Caco-2 (cell line): ENCODE measurements at regions not wholly inside any gene's neighbourhood (a gene's known extent, or its start where the extent isn't known, plus 50 kb on each side); places are given as distances from the start of the nearest gene placed in this dataset.

Experiments used
- BruUV-seq: library from RNA; stranded (reverse); fragments of 400-500 nt; replicated peaks from 2 replicates; lab custom pipeline; 2021; lab: Mats Ljungman, UMichigan
- CTCF ChIA-PET: fragments of 300-600 bp; sonication (Branson Sonifier 250); formaldehyde crosslinking; loops from one replicate; lab custom pipeline; 2022; ENCODE audit warnings: antibody characterized with exemption; lab: Charles Lee
- POLR2A ChIA-PET: fragments of 300-600 bp; sonication (Branson Sonifier 250); formaldehyde crosslinking; loops from one replicate; lab custom pipeline; 2022; ENCODE audit warnings: antibody characterized with exemption; lab: Charles Lee
- DNase-seq, 2 experiments: peaks; one replicate each; pipeline versions ENCODE4 v3.0.0 to v3.0.0-alpha.2; 2020 to 2022
- H3K27me3 ChIP-seq: replicated peaks from 2 replicates; pipeline ENCODE4 v1.6.0; 2011; ENCODE audit warnings: low read length; ENCODE audit not compliant: control insufficient read depth, insufficient read depth
- H3K36me3 ChIP-seq: 2 replicates; pipeline ENCODE4 v1.5.1; 2011; ENCODE audit warnings: low read length; ENCODE audit not compliant: control insufficient read depth, insufficient read depth
- H3K4me1 ChIP-seq: fragments of 250-450 bp; sonication (Bioruptor Pico); 2 replicates; pipeline ENCODE4 v1.5.1; 2020; ENCODE audit warnings: mild to moderate bottlenecking
- H3K4me3 ChIP-seq: 2 replicates; pipeline ENCODE4 v1.5.1; 2011; ENCODE audit warnings: low read depth, mild to moderate bottlenecking, control low read depth, low read length
- H3K9me3 ChIP-seq: fragments of 250-450 bp; sonication (Bioruptor Pico); 2 replicates; pipeline ENCODE4 v1.5.1; 2020; ENCODE audit warnings: mild to moderate bottlenecking, moderate library complexity
- H3K27ac Mint-ChIP-seq: one replicate; pipeline ENCODE4 v1.8.0; 2022; ENCODE audit warnings: mixed read lengths; ENCODE audit not compliant: unreplicated experiment
- H3K27me3 Mint-ChIP-seq: one replicate; pipeline ENCODE4 v1.8.0; 2022; ENCODE audit warnings: mixed read lengths; ENCODE audit not compliant: insufficient read depth, unreplicated experiment
- H3K36me3 Mint-ChIP-seq: one replicate; pipeline ENCODE4 v1.8.0; 2022; ENCODE audit warnings: mild to moderate bottlenecking, mixed read lengths; ENCODE audit not compliant: insufficient read depth, unreplicated experiment
- H3K4me1 Mint-ChIP-seq: one replicate; pipeline ENCODE4 v1.8.0; 2022; ENCODE audit warnings: low read depth, mixed read lengths; ENCODE audit not compliant: unreplicated experiment
- H3K4me3 Mint-ChIP-seq: one replicate; pipeline ENCODE4 v1.8.0; 2022; ENCODE audit warnings: mild to moderate bottlenecking, moderate library complexity, mixed read lengths; ENCODE audit not compliant: unreplicated experiment
- H3K9me3 Mint-ChIP-seq: one replicate; pipeline ENCODE4 v1.8.0; 2022; ENCODE audit warnings: mixed read lengths; ENCODE audit not compliant: unreplicated experiment
- CTCF ChIP-seq, 2 experiments: fragments of 200-600 bp in 1 of 2; IDR thresholded peaks; 1 replicate in 1 of 2; 2 replicates in 1 of 2; pipeline versions ENCODE4 v1.5.1 to v1.8.0; 2011 to 2022; ENCODE audit warnings: antibody characterized with exemption in 1 of 2, control low read depth in 1 of 2, inconsistent platforms in 1 of 2, low read depth in 1 of 2, low read length in 1 of 2, mild to moderate bottlenecking in 1 of 2, moderate library complexity in 1 of 2; ENCODE audit not compliant: insufficient read depth in 1 of 2, severe bottlenecking in 1 of 2, unreplicated experiment in 1 of 2
- intact Hi-C: fragments of 100-400 bp; cut with micrococcal nuclease; formaldehyde crosslinking; loops from one replicate; pipeline ENCODE4 v1.10.0; 2022; ENCODE audit not compliant: unreplicated experiment

- H3K9me3 Mint-ChIP-seq: no peaks in the 10 kb centered on the region
- TF ChIP-seq CTCF (IDR thresholded peaks at IDR 0.05; ENCODE audit: insufficient read depth in 1 of 2, low read depth in 1 of 2, low read length in 1 of 2, severe bottlenecking in 1 of 2, unreplicated experiment in 1 of 2): no peak
- no peaks in the 10 kb centered on the region for H3K36me3 Mint-ChIP-seq
- CTCF ChIA-PET: no interaction called here
- no TSS peak for BruUV-seq
- no peak overlapping the region for H3K4me3 Mint-ChIP-seq
- no peaks in the 10 kb centered on the region for H3K4me1 Mint-ChIP-seq
- H3K27me3 Mint-ChIP-seq: no peaks in the 10 kb centered on the region
- no peak for DNase-seq
- Histone ChIP-seq H3K4me1 (no peaks in the 10 kb centered on the region), H3K4me3 (no peak overlapping the region), H3K36me3 (no peaks in the 10 kb centered on the region), H3K9me3 (no peaks in the 10 kb centered on the region), H3K27me3 (no peaks in the 10 kb centered on the region)
- POLR2A ChIA-PET: no interaction called here
- intact Hi-C loops: no loop called here
- no peak overlapping the region for H3K27ac Mint-ChIP-seq
Observed at GRCh38 chr5:121380066-121380465, 471.6 kb upstream of the FTMT start.

GRCh38 chr5:121384359-121384758, 467.3 kb upstream of the FTMT start:
- no peaks in the 10 kb centered on the region for H3K9me3 ChIP-seq
- Mint-ChIP-seq H3K9me3 (no peaks in the 10 kb centered on the region), H3K4me3 (no peak overlapping the region), H3K36me3 (no peaks in the 10 kb centered on the region), H3K27me3 (no peaks in the 10 kb centered on the region), H3K27ac (no peak overlapping the region), H3K4me1 (no peaks in the 10 kb centered on the region)
- TF ChIP-seq CTCF (IDR thresholded peaks at IDR 0.05; ENCODE audit: insufficient read depth in 1 of 2, low read depth in 1 of 2, low read length in 1 of 2, severe bottlenecking in 1 of 2, unreplicated experiment in 1 of 2): no peak
- no peaks in the 10 kb centered on the region for H3K36me3 ChIP-seq
- H3K4me3 ChIP-seq: no peak overlapping the region
- intact Hi-C loops: no loop called here
- no peaks in the 10 kb centered on the region for H3K4me1 ChIP-seq
- no TSS peak for BruUV-seq
- POLR2A ChIA-PET: no interaction called here
- H3K27me3 ChIP-seq: no peaks in the 10 kb centered on the region
- CTCF ChIA-PET: no interaction called here
- DNase-seq: no peak

DNA sequence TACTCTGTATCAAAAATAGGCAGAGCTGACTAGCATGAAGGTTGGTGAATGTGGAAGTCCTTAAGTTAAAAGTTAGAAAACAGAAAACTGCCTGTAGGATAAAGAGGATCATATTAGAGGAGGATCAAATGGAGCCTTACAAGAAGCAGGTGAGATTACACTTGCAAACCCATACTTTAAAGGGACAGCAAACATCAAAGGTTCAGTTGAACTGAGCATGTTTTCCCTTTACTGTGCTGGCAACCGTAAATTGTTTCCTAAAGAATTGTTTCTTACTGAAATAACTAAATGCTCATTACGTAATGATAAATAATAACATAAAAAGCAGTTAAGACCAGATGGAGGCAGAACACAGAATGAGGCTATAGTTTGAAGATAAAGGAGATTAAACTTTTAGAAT, 465.3 kb upstream of the FTMT start:
- Mint-ChIP-seq H3K27ac (no peak overlapping the region), H3K4me1 (no peaks in the 10 kb centered on the region), H3K9me3 (no peaks in the 10 kb centered on the region), H3K4me3 (no peak overlapping the region), H3K27me3 (no peaks in the 10 kb centered on the region), H3K36me3 (no peaks in the 10 kb centered on the region)
- no peaks in the 10 kb centered on the region for H3K4me1 ChIP-seq
- H3K4me3 ChIP-seq: no peak overlapping the region
- no peaks in the 10 kb centered on the region for H3K27me3 ChIP-seq
- no peaks in the 10 kb centered on the region for H3K9me3 ChIP-seq
- ChIA-PET CTCF (no interaction called here), POLR2A (no interaction called here)
- no TSS peak for BruUV-seq
- no peak for DNase-seq
- intact Hi-C loops: no loop called here
- no peak for TF ChIP-seq CTCF (IDR thresholded peaks at IDR 0.05; ENCODE audit: insufficient read depth in 1 of 2, low read depth in 1 of 2, low read length in 1 of 2, severe bottlenecking in 1 of 2, unreplicated experiment in 1 of 2)
- no peaks in the 10 kb centered on the region for H3K36me3 ChIP-seq
